Adipocyte (in vitro differentiated cells): ENCODE measurements at regions not wholly inside any gene's neighbourhood (a gene's known extent, or its start where the extent isn't known, plus 50 kb on each side); places are given as distances from the start of the nearest gene placed in this dataset.
A peak's percentile ranks its signal among the peaks of the same experiment; 100 is the strongest.

Experiments used
- DNase-seq: peaks from one replicate; pipeline ENCODE4 v3.0.0-alpha.2; 2015; ENCODE audit warnings: low read depth
- H3K27me3 ChIP-seq: replicated peaks from 2 replicates; pipeline ENCODE4 v1.7.0; 2013; ENCODE audit warnings: mild to moderate bottlenecking, low read length, moderate library complexity; ENCODE audit not compliant: control insufficient read depth, insufficient read depth
- H3K36me3 ChIP-seq: 2 replicates; pipeline ENCODE4 v1.7.0; 2013; ENCODE audit warnings: low read length, mild to moderate bottlenecking, moderate library complexity; ENCODE audit not compliant: control insufficient read depth, insufficient read depth, severe bottlenecking
- H3K4me1 ChIP-seq: 2 replicates; pipeline ENCODE4 v1.7.0; 2013; ENCODE audit warnings: mild to moderate bottlenecking, low read length, moderate library complexity; ENCODE audit not compliant: control insufficient read depth, insufficient read depth
- H3K4me3 ChIP-seq: 2 replicates; pipeline ENCODE4 v1.7.0; 2013; ENCODE audit warnings: mild to moderate bottlenecking, low read length, moderate library complexity
- H3K9ac ChIP-seq: 2 replicates; pipeline ENCODE4 v1.7.0; 2013; ENCODE audit warnings: mild to moderate bottlenecking, low read length, moderate library complexity
- H3K9me3 ChIP-seq: 2 replicates; pipeline ENCODE4 v1.7.0; 2013; ENCODE audit warnings: mild to moderate bottlenecking, low read length, moderate library complexity; ENCODE audit not compliant: control insufficient read depth

DNA sequence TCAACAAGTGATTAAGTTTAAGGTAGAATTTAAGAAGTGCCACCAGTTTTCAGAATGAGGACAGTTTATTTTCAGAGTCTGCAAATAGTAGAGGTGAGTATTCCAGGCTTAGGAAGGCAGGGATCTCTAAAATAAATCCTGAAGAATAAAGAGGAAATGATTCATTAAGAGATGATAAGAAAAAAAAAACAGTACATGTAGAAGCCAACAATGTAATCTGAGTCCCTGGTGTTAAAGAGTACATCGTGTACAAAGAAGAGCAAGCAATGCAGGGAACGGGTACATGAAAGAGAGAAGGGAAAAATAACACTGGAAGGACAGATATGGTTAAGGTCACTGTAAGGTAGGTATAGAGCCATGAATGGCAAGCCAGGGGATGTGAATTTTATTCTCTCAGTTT is 95.2 kb upstream of the FOXG1 start:
- Histone ChIP-seq H3K27me3 (no peaks in the 10 kb centered on the region), H3K4me1 (peaks cover 21% of the 10 kb centered on the region), H3K4me3 (no peak overlapping the region), H3K36me3 (no peaks in the 10 kb centered on the region), H3K9me3 (no peaks in the 10 kb centered on the region), H3K9ac (no peak overlapping the region)
- peak; percentile 63 for DNase-seq

DNA sequence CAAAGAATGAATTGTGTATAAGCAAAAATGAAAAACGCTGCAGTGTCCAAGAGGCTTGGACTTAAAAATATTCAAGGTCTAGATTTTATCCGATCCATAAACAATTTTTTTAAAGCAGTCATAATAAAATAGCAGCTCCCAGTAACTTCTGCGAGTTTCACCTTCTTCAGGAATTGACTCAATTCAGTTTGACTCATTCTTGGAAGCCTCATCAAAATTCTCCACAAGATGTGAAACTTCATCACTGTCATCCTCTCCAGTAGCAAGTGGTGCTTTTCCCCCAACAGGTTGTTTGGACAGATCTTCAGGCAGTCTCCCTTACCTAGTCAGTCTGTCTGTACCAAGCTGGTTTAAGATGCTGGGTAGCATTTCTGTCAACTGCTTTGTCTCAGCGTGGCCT is 93.5 kb upstream of the FOXG1 start:
- peaks cover 21% of the 10 kb centered on the region for H3K4me1 ChIP-seq
- H3K27me3 ChIP-seq = no peaks in the 10 kb centered on the region
- no peak overlapping the region for H3K4me3 ChIP-seq
- DNase-seq = no peak
- H3K36me3 ChIP-seq = no peaks in the 10 kb centered on the region
- H3K9me3 ChIP-seq = no peaks in the 10 kb centered on the region
- H3K9ac ChIP-seq = no peak overlapping the region

DNA sequence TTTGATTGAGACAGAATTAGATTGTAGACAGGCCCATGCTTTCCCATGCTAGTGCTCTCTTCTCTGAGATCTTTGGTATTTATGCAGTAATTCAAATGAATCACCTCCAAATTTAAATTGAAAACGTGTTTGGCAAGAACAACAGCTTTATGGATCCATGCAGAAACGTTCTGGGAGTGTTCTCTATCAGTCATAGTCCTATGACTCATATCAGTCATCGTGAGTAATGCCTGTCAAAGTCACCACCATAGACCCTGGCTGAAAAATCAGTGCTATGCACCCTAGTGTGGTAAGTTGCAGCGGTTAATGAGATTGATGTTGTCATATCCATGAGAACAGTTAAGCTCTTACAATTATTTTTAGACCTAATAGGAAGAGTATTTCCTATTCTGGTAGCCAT is 90.1 kb upstream of the FOXG1 start:
- H3K4me1 ChIP-seq = peaks cover 12% of the 10 kb centered on the region
- peak; percentile 52 for DNase-seq
- no peaks in the 10 kb centered on the region for H3K9me3 ChIP-seq
- H3K36me3 ChIP-seq = no peaks in the 10 kb centered on the region
- H3K4me3 ChIP-seq = no peak overlapping the region
- no peak overlapping the region for H3K9ac ChIP-seq
- no peaks in the 10 kb centered on the region for H3K27me3 ChIP-seq

DNA sequence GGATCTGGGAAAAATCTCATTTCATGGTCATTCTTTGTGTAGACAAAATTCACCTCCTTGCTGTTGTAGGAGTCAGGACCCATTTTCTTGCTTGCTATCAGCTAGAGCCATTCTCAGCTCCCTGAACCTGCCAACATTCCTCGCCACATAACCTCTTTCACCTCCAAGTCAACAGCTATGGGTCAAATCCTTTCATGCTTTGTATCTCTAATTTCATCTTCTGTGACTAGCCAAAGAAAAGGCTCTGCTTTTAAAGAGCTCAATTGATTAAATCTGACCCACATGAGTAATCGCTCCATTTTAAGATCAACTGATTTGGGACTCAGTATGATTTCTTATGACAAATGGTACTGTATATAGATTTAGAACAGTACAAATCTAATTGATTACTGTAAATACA is 89.2 kb upstream of the FOXG1 start:
- Histone ChIP-seq H3K27me3 (no peaks in the 10 kb centered on the region), H3K36me3 (no peaks in the 10 kb centered on the region), H3K9ac (no peak overlapping the region), H3K4me3 (no peak overlapping the region), H3K9me3 (no peaks in the 10 kb centered on the region), H3K4me1 (peaks cover 3% of the 10 kb centered on the region)
- DNase-seq = no peak

DNA sequence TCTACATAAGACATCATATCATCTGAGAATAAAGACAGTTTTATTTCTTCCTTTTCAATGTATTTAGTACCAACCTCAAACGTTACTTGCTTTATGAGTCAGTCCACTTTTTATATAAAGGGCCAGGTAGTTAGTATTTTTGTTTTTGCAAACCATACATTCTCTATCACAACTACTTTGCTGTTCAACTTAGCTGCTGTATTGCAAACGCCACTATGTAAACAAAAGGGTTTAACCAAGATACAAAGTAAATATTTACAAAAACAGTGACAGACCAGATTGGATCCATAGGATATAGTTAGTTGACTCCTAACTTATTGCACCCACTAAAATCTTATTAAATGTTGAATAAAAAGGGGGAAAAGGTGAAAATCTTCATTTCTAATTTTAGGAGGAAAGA is 87.7 kb upstream of the FOXG1 start:
- H3K36me3 ChIP-seq = no peaks in the 10 kb centered on the region
- H3K4me3 ChIP-seq = no peak overlapping the region
- no peak overlapping the region for H3K9ac ChIP-seq
- H3K4me1 ChIP-seq = no peaks in the 10 kb centered on the region
- H3K9me3 ChIP-seq = peaks cover 3% of the 10 kb centered on the region
- DNase-seq = no peak
- no peaks in the 10 kb centered on the region for H3K27me3 ChIP-seq

DNA sequence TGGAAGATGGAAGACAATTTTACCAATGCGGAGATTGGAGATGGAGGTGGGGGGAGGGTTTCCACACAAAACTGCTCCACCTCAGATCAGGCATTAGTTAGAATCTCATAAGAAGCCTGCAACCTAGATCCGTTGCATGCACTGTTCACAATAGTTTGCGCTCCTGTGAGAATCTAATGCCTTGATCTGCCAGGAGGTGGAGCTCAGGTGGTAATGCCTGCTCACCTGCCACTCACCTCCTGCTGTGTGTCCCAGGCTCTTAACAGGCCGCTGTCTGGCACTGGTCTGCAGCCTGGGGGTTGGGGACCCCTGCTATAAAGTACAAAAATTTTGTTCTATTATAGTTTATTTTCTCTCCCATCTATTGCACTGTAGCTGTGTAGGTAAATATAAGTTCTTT is 84.9 kb upstream of the FOXG1 start:
- H3K4me1 ChIP-seq = no peaks in the 10 kb centered on the region
- no peaks in the 10 kb centered on the region for H3K36me3 ChIP-seq
- no peaks in the 10 kb centered on the region for H3K27me3 ChIP-seq
- H3K4me3 ChIP-seq = no peak overlapping the region
- no peak for DNase-seq
- peaks cover 4% of the 10 kb centered on the region for H3K9me3 ChIP-seq
- no peak overlapping the region for H3K9ac ChIP-seq

DNA sequence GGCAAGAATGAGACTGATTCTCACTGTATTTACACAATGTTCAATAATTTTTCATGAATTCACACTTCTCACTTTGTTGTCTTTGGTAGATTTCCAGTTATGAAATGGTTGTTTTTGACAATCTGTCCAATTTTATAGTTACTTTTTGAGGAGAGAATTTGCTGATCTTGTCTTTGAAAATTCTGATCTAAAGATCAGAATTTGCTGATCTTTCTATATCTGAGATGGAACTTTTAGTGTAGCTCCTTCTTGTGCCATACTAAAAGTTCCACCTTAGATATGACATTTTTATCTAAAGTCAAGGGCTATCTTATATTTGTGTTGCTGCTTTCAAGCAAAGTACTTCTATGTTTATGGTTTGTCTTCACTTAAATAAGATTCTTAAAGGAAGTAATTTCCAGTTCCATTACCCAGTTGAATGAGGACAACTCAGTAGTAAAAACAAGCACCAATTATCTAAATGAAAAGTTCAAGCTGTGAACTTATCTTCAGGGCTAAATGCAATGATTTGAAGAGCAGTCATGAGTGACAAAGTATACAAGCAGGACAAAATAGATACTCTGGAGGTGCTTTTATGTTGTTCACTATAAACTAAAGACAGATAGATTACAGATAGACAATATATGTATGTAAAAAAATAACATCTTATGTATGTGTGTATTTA is 76.4 kb upstream of the FOXG1 start:
- DNase-seq = no peak
- H3K27me3 ChIP-seq = no peaks in the 10 kb centered on the region
- no peaks in the 10 kb centered on the region for H3K9me3 ChIP-seq
- H3K4me1 ChIP-seq = no peaks in the 10 kb centered on the region
- H3K36me3 ChIP-seq = no peaks in the 10 kb centered on the region
- H3K4me3 ChIP-seq = no peak overlapping the region
- no peak overlapping the region for H3K9ac ChIP-seq

DNA sequence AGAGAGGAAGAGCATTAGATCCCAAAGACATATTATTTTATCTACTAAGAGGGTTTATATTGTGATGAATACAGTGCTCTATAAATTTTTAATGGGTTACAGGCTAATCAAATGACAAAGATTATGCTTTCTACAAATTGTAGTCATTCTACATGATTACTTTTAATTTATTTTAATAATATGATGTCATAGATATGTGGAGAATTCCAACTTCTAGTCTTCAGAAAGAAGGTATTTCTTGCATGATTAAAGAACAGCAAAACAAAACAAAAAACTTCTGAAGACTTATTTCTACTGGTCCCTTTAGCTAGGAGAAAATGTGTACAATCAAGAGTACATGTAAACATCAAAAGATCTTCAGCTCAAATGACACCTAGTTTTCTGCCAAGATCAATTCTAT is 71.5 kb upstream of the FOXG1 start:
- DNase-seq = no peak
- Histone ChIP-seq H3K36me3 (no peaks in the 10 kb centered on the region), H3K27me3 (no peaks in the 10 kb centered on the region), H3K9me3 (no peaks in the 10 kb centered on the region), H3K9ac (no peak overlapping the region), H3K4me3 (no peak overlapping the region), H3K4me1 (no peaks in the 10 kb centered on the region)

DNA sequence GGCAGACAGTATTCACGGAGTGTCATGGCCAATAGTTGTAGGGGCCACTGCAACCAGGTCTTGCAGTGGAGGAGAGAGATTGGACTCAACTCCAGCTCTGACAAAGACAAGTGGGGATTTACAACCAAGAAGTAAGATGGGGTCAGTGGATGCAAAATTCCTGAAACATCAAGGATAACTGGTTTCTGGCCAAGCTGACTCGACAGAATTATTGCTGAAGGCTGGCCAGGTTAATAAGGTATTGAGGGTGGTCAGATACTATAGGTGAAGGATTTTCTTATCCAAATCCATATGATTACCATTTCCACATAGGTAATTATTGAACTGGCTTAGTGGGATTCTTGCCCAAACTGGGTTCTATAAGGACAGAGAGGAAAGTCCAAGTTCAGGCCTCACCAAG is 64.9 kb upstream of the FOXG1 start:
- Histone ChIP-seq H3K36me3 (no peaks in the 10 kb centered on the region), H3K9ac (no peak overlapping the region), H3K27me3 (no peaks in the 10 kb centered on the region), H3K4me3 (no peak overlapping the region), H3K4me1 (no peaks in the 10 kb centered on the region), H3K9me3 (no peaks in the 10 kb centered on the region)
- no peak for DNase-seq

DNA sequence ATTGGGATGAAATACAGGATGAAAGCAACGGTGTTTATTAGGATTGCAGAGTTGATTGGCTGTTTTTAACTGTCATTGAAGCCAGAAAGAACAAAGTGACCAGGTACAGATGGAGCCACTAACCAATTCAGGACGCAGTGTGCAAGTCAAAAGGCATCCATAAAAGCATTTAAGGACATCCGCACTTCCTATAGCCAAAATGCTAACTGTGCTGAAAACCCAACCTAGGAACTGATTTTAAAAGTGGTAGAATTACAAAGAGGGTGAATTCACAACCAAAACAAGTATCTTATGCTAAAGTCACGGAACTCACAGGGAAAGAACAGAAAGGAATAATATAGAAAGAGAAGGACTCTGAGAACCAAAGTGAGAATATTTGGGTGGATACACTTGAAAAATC is 63.1 kb upstream of the FOXG1 start:
- no peaks in the 10 kb centered on the region for H3K27me3 ChIP-seq
- no peak for DNase-seq
- H3K9me3 ChIP-seq = no peaks in the 10 kb centered on the region
- H3K9ac ChIP-seq = no peak overlapping the region
- no peaks in the 10 kb centered on the region for H3K36me3 ChIP-seq
- H3K4me1 ChIP-seq = peaks cover 9% of the 10 kb centered on the region
- no peak overlapping the region for H3K4me3 ChIP-seq

DNA sequence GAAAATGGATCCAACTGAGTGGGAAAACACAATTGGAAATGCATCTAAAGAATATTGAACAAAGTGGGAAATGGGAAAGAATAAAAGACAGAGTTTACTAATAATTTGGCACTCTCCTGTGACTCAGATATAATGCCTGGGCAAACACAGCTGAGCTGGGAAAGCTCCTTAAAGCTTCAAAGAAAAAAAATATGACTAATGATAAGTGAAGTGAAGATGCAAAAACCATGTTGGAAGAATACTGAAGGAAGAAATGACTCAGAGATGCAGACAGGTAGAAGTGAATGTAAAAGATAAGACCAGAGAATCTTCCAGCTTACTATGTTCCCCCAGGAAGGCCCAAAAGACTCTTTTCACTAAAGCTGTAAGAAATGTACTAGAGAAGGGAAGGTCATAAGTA is 62.4 kb upstream of the FOXG1 start:
- Histone ChIP-seq H3K4me3 (no peak overlapping the region), H3K4me1 (peaks cover 9% of the 10 kb centered on the region), H3K9me3 (no peaks in the 10 kb centered on the region), H3K36me3 (no peaks in the 10 kb centered on the region), H3K27me3 (no peaks in the 10 kb centered on the region), H3K9ac (no peak overlapping the region)
- DNase-seq = no peak

DNA sequence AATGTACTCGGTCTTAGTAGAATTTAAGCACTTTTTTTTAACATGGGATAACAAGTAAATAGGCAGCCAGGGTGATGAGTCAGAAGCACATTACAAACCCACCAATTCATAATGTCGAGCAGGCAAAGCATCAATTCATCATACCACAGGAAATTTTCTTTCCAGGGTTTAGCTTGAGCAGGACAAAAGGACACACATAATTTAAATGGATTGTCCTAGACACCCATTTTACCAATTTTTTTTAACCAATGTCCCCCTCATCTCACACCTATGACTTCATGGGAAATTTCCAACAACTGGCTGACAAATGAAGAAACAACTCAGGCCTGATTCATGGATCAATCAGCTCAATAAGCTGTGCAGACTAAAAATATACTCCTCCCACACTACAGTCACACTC is 58.8 kb upstream of the FOXG1 start:
- Histone ChIP-seq H3K27me3 (no peaks in the 10 kb centered on the region), H3K9me3 (no peaks in the 10 kb centered on the region), H3K4me1 (peaks cover 9% of the 10 kb centered on the region), H3K4me3 (no peak overlapping the region), H3K9ac (no peak overlapping the region), H3K36me3 (no peaks in the 10 kb centered on the region)
- DNase-seq = peak; percentile 57
